ENCODE measurements at regions not wholly inside any gene's neighbourhood (a gene's known extent, or its start where the extent isn't known, plus 50 kb on each side); places are given as distances from the start of the nearest gene placed in this dataset.

DNA sequence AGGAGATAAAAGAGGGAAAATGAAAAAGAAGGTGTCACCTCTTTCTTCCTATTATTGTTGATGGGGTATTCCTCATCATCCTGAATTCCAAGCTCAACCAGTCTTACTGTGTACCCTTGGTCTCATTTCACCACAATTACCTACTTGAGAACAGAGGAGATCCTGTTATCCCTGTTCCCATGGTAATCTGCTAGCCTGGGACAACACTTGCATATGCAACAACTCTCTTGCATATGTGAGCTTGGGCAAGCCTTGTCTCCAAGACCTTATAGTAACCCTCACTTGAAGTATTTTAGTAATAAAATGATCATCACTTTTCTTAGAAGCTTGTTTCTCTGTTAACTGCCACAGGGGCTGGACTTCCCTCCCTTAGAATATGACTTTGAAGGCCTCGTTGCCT lies 253.7 kb downstream of the NAP1L3 start:
- TF ChIP-seq, protein P1, sequence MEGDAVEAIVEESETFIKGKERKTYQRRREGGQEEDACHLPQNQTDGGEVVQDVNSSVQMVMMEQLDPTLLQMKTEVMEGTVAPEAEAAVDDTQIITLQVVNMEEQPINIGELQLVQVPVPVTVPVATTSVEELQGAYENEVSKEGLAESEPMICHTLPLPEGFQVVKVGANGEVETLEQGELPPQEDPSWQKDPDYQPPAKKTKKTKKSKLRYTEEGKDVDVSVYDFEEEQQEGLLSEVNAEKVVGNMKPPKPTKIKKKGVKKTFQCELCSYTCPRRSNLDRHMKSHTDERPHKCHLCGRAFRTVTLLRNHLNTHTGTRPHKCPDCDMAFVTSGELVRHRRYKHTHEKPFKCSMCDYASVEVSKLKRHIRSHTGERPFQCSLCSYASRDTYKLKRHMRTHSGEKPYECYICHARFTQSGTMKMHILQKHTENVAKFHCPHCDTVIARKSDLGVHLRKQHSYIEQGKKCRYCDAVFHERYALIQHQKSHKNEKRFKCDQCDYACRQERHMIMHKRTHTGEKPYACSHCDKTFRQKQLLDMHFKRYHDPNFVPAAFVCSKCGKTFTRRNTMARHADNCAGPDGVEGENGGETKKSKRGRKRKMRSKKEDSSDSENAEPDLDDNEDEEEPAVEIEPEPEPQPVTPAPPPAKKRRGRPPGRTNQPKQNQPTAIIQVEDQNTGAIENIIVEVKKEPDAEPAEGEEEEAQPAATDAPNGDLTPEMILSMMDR (IDR thresholded peaks at IDR 0.05): no peak
- TF ChIP-seq ZFX (IDR thresholded peaks at IDR 0.05; ENCODE audit: borderline replicate concordance): no peak
